ENCODE measurements at regions not wholly inside any gene's neighbourhood (a gene's known extent, or its start where the extent isn't known, plus 50 kb on each side); places are given as distances from the start of the nearest gene placed in this dataset.

DNA sequence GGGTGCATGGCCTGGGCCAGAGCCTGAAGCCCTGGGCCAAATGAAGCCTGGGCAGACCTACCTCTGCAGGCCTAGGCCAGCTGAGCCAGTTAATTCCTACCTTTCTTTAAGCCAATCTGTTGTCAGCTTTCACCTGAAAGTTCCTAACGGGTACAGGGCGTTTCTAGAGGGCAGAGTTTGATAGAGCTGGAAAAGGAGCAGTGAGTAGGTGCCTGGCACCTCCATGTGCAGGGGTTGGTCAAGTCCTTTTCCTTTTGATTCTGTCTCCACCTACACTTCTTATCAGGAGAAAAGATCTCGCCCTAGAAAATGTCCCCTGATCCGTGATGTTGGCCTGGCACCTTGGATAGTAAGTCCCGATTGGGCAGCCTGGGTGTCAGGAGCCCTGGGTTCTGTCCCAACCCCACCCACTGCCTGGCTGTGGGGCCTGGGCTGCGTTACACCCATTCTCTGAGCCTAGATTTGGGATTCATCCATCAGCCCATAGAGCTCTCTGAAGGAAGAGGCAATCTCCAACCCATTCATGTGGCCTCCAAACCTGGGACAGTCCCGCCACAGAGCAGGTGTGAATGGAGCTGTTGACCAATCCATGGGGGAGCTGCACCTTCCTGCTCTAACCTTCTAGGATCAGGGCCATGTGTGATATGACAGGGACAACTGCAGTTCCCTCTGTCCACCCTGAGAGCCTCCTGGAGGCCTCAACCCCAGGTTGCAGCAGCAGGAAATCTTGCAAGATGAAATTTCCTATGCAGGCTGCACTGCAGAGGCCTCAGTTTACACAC lies 304.3 kb downstream of the MATN1 start:
- no peaks in the 10 kb centered on the region for H3K9me3 Mint-ChIP-seq
- H3K36me3 Mint-ChIP-seq (ENCODE audit: insufficient read depth): no peaks in the 10 kb centered on the region
- DNase-seq: no peak
- no peaks in the 10 kb centered on the region for H3K4me1 Mint-ChIP-seq (ENCODE audit: low read depth in 2 of 2)
- H3K27ac Mint-ChIP-seq: no peak overlapping the region
- H3K27me3 Mint-ChIP-seq: peaks cover 47 to 80% of the 10 kb centered on the region in 2 donors
- ATAC-seq (replicated peaks): no peak
- no peak overlapping the region for H3K4me3 Mint-ChIP-seq

DNA sequence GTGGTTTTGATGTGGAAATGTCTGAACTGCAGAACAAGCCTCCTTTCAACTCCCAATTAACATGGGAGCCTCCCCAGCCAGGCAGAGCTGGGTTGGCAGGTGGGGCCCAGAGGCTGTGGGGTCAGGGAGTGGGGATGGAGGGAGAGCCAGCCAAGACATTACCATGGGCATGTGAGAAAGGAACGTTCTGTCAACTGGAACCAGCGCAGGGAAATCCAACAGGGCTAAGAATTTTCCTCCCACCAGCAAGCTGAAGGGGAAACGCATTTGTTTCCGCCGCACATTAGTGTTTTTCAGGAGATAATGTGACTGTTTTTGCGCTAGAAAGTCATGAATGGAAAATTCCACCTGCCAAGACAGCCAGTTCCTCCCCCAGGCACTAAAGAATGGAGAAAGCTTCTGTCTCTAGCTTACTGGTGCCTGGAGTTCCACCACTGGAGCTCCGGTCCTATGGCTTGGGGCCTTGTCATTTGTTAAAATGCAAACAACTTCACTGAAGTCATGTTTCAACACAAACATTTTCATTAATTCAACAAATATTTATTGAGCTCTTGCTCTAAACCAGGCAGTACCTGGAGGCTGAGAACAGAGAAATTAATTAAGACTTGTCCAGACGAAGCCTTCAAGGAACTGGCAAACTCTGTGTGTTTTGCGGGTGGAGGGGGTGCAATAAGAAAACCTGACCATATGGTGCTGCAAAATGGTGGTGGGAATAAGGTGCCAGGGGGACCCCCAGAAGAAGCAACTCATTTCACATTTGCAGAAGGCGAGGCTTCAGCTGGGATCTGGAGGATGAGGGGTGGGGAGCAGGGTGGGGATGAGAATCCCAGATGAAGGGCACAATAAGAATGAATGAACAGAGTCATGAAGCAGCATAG lies 305.1 kb downstream of the MATN1 start:
- Mint-ChIP-seq H3K27ac (no peak overlapping the region), H3K9me3 (no peaks in the 10 kb centered on the region), H3K4me3 (no peak overlapping the region), H3K36me3 (ENCODE audit: insufficient read depth) (no peaks in the 10 kb centered on the region), H3K27me3 (peaks cover 46 to 80% of the 10 kb centered on the region in 2 donors), H3K4me1 (ENCODE audit: low read depth in 2 of 2) (no peaks in the 10 kb centered on the region)
- DNase-seq (no peak), ATAC-seq (replicated peaks) (no peak)

DNA sequence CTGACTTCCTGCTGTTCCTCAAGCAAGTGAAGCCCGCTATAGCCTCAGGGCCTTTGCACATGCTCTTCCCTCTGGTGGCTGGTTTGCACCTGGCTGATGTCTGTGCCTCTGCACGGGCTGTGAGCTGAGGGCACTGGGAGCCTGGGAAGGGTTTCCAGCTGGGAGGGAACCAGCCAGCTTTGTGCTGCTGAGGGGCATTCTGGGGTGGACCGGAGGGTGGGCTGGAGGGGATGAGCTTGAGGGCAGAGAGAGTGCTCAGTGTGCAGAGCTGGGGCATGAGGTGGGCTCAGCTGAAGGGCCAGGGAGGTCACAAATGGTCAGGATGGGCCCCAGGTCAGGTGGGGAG lies 305.7 kb downstream of the MATN1 start:
- Mint-ChIP-seq H3K4me3 (no peak overlapping the region), H3K9me3 (no peaks in the 10 kb centered on the region), H3K27me3 (peaks cover 48 to 74% of the 10 kb centered on the region in 2 donors), H3K4me1 (ENCODE audit: low read depth in 2 of 2) (no peaks in the 10 kb centered on the region), H3K36me3 (ENCODE audit: insufficient read depth) (no peaks in the 10 kb centered on the region), H3K27ac (no peak overlapping the region)
- ATAC-seq (replicated peaks) (no peak), DNase-seq (no peak)

DNA sequence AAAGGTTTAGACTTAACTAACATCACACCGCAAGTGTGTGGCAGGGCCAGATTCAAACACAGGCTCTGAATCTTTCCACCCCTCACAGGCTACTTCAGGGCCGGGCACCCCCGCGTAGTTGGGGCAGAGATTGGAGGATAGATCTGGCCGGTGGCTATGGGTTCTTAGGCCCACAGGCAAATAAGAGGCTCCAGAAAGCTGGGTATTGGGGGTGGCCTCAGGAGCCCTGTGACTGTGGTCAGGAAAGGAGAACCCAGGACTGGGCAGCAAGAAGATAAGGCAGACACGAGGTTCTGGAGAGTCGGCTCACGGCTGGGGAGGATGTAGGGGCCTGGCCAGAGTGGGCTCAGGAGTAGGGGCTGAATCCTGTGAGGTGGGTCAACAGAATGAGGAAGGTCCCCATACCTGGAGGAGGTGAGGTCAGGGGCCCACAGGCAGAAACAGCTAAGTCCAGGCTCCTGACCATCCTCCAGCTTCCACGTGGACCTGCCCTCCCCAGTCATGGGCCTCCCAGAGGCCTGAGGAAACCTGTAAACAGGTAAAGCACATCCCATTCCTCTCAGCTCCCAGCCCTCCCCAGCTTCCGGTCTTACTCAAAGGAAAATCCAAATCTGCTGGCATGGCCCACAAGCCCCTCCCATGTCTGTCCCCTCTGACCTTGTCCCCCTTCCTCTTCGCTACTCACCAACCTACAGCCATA lies 306.2 kb downstream of the MATN1 start:
- Mint-ChIP-seq H3K4me1 (ENCODE audit: low read depth in 2 of 2) (no peaks in the 10 kb centered on the region), H3K4me3 (no peak overlapping the region), H3K9me3 (no peaks in the 10 kb centered on the region), H3K27ac (no peak overlapping the region), H3K27me3 (peaks cover 48 to 76% of the 10 kb centered on the region in 2 donors), H3K36me3 (ENCODE audit: insufficient read depth) (no peaks in the 10 kb centered on the region)
- ATAC-seq (replicated peaks) (no peak), DNase-seq (no peak)

DNA sequence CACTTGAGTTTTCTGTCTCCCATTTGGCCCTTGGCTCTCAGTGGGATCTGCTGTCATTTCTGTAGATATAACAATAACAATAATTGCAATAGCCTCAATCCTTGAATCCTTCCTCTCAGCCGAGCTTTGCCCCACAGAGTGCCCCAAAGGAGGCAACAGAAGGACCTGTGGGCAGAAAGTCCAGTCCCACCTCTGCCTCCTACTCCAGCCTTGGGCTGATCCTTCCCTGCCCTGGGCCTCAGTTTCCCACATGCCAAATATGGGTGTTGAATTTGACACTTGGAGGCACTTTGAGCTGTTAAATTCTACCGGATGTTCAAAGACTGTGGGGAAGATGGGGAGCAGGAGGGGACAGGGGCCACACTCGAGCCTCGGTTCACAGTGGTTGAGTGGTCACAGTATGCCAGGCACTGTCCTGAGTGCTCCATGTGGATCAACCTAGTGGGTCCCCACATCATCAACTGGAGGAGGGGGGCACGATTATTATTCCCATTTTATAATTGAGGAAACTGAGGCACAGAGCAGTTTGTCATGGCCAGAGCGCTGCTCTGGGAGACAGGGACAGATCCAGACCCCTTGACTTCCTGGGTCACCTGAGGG lies 307.1 kb downstream of the MATN1 start:
- no peak overlapping the region for H3K4me3 Mint-ChIP-seq
- no peaks in the 10 kb centered on the region for H3K4me1 Mint-ChIP-seq (ENCODE audit: low read depth in 2 of 2)
- ATAC-seq (replicated peaks) (no peak), DNase-seq (no peak)
- no peaks in the 10 kb centered on the region for H3K36me3 Mint-ChIP-seq (ENCODE audit: insufficient read depth)
- no peaks in the 10 kb centered on the region for H3K9me3 Mint-ChIP-seq
- H3K27me3 Mint-ChIP-seq: peaks cover 52 to 81% of the 10 kb centered on the region in 2 donors
- H3K27ac Mint-ChIP-seq: no peak overlapping the region

DNA sequence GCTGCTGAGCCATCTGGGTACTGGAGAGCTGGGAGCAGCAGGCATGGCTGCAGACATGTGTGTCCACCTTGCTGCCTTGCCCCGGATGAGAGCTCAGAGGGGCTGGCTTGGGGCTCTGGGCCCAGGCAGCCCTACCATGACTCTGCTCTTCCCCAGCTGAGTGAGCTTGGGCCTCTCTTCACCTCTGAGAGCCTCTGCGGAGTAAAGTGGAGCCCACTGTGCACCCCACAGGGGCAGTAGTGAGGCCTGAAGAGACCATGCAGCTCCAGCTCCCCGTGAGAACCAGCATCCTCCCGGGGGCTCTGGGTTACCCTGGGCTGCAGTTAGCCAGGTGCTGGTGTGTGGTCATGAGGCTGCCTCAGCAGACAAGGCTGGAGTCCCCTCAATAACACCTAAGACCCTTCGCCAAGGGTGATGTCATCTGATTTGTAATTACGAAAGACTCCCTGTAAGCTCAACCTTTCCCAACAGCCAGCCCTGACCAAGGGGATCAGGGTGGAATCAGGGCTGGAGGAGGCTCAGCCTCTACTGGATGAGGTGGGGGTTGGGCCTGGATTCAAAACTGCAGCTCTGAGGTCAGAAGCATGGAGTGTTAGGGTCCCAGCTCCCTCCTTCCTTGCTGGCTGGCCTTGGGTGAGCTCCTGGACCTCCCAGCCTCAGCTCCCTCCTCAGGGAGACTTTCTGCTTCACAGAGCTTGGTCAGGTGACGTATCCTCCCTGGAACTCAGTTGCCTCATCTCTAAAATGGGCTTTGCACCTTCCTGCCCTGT lies 308.0 kb downstream of the MATN1 start:
- Mint-ChIP-seq H3K27ac (no peak overlapping the region), H3K27me3 (peaks cover 47 to 81% of the 10 kb centered on the region in 2 donors), H3K4me3 (no peak overlapping the region), H3K4me1 (ENCODE audit: low read depth in 2 of 2) (no peaks in the 10 kb centered on the region), H3K36me3 (ENCODE audit: insufficient read depth) (no peaks in the 10 kb centered on the region), H3K9me3 (no peaks in the 10 kb centered on the region)
- DNase-seq (no peak), ATAC-seq (replicated peaks) (no peak)

DNA sequence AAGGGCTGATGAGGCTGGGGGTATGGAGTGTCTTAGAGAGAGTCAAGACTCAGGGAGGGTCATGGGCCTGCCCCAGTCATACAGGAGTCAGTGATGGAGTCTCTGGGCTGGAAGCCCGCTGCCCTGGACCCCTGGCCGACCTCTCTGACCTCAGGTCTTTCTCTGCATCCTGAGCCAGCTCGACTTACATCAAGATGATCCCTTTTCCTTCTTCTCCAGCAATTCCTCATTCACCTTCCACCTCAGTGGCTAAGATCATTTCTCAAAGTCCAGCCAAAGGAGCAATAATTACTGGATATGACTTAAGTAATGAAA lies 308.6 kb downstream of the MATN1 start:
- H3K4me1 Mint-ChIP-seq (ENCODE audit: low read depth in 2 of 2): no peaks in the 10 kb centered on the region
- peaks cover 43 to 78% of the 10 kb centered on the region in 2 donors for H3K27me3 Mint-ChIP-seq
- DNase-seq: no peak
- H3K36me3 Mint-ChIP-seq (ENCODE audit: insufficient read depth): no peaks in the 10 kb centered on the region
- no peaks in the 10 kb centered on the region for H3K9me3 Mint-ChIP-seq
- no peak overlapping the region for H3K27ac Mint-ChIP-seq
- no peak overlapping the region for H3K4me3 Mint-ChIP-seq
- no peak for ATAC-seq (replicated peaks)

DNA sequence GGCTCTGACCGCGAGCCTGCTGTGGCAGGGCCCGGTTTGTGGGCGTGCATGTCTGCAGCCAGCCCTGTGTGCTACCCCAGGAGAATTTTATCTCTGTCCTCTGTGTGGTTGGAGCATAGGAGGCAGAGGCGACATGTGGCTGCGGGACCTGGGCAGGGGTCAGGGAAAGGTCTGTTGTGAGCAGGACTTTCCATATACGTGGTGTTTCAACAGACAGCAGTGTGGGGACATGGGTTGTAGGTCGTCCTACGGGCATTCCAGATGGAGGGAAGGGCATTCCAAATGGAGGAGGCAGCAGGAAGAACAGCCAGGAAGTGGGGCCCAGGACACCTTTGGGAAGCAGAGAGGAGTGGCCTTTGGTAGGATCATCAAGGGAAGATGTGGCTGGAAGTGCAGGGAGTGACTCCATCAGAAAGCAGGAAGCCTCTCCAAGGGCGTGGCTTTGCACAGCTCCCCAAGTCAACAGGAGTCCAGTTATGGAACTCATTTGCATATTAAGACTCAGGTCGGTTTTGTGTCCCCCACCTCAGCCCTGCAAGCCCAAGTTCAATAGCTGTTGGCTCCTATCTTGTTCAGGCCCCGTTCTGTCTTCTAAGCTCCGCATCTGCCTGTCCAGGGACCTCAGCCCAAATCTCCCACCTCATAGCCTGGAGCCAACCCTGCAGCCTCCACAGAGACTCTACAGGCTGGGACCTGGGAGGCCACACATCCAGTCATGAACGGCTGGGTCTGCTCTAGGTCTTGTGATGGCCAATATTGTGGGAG lies 309.1 kb downstream of the MATN1 start:
- H3K27me3 Mint-ChIP-seq: peaks cover 45 to 78% of the 10 kb centered on the region in 2 donors
- H3K36me3 Mint-ChIP-seq (ENCODE audit: insufficient read depth): no peaks in the 10 kb centered on the region
- no peaks in the 10 kb centered on the region for H3K4me1 Mint-ChIP-seq (ENCODE audit: low read depth in 2 of 2)
- ATAC-seq (replicated peaks) (no peak), DNase-seq (no peak)
- no peak overlapping the region for H3K4me3 Mint-ChIP-seq
- H3K27ac Mint-ChIP-seq: no peak overlapping the region
- H3K9me3 Mint-ChIP-seq: no peaks in the 10 kb centered on the region

DNA sequence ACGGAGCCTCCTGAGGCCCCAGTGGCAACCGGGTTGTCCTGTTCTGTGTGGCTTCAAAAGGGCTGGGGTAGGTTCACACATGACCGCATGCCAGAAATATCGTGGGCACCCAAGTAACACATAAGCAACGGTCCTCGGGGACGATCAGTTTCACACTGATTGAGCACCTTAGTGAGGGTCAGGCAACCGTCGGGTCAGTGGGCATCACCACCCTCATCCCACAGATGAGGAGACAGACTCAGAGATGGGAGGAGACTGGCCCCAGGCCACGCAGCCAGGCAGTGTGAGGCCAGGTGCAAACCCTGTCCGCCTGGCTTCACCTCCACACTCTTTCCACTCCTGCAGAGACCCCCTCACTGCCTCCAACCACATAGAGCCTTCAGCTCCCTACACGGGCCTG lies 309.8 kb downstream of the MATN1 start:
- H3K27me3 Mint-ChIP-seq: peaks cover 51 to 79% of the 10 kb centered on the region in 2 donors
- no peak for DNase-seq
- H3K36me3 Mint-ChIP-seq (ENCODE audit: insufficient read depth): no peaks in the 10 kb centered on the region
- H3K4me1 Mint-ChIP-seq (ENCODE audit: low read depth in 2 of 2): no peaks in the 10 kb centered on the region
- H3K9me3 Mint-ChIP-seq: no peaks in the 10 kb centered on the region
- H3K4me3 Mint-ChIP-seq: no peak overlapping the region
- no peak overlapping the region for H3K27ac Mint-ChIP-seq
- no peak for ATAC-seq (replicated peaks)

DNA sequence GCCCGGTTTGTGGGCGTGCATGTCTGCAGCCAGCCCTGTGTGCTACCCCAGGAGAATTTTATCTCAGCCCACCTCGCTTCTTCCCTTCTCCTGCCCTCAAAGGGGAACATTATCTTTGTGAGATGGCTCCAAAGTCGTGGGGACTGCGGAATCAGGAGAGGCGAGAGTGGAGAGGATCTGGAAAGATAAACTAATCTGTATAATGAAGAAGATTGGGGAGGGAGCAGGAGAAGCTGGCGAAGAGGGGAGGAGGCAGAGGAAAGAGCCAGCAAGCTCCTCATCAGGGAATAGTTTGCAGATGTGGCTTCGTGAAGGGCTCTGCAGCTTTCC lies 310.3 kb downstream of the MATN1 start:
- Mint-ChIP-seq H3K36me3 (ENCODE audit: insufficient read depth) (no peaks in the 10 kb centered on the region), H3K4me1 (ENCODE audit: low read depth in 2 of 2) (no peaks in the 10 kb centered on the region), H3K9me3 (no peaks in the 10 kb centered on the region), H3K27ac (no peak overlapping the region), H3K4me3 (no peak overlapping the region), H3K27me3 (peaks cover 51 to 84% of the 10 kb centered on the region in 2 donors)
- ATAC-seq (replicated peaks) (no peak), DNase-seq (no peak)

DNA sequence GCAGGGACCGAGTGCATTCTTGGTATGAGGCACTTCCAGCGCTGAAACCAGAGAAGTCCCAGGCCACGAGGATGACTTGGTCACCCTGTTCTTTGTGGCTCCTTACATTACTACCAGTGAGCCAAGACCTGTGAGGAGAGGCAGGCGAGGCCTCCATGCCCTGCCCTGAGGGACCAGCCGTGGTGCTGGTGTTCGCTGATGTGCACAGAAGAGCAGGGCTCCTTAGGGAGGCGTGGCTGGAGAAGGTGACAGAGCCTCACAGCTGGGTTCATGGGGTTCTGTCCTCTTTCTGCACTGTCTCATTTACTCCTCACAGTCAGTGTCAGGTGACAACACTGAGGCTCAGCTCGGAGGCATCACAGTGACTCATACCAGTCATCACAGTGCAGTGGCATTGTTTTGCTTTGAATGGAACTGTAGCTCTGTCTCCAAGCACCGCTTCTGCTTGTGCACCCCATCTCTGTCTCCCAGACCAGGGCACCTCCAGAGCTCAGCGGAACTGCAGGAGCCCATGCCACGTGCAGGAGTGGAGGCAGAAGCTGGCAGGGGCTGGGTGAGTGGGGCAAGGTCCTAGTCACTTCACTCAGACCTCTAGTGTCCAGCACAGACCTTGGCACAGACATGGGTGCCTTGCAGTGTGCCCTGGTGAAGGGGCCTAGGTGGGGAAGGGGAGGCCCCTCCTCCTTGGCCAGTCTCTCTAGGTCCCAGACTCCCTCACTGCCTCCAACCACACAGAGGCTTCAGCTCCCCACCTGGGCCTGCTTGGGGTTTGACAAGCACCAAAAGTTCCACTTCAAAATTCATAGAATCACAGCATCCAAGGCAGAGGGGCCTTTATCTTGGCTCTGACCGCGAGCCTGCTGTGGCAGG lies 310.9 kb downstream of the MATN1 start:
- DNase-seq (no peak), ATAC-seq (replicated peaks) (no peak)
- Mint-ChIP-seq H3K9me3 (no peaks in the 10 kb centered on the region), H3K4me3 (no peak overlapping the region), H3K4me1 (ENCODE audit: low read depth in 2 of 2) (no peaks in the 10 kb centered on the region), H3K27ac (no peak overlapping the region), H3K27me3 (peaks cover 51 to 85% of the 10 kb centered on the region in 2 donors), H3K36me3 (ENCODE audit: insufficient read depth) (no peaks in the 10 kb centered on the region)

DNA sequence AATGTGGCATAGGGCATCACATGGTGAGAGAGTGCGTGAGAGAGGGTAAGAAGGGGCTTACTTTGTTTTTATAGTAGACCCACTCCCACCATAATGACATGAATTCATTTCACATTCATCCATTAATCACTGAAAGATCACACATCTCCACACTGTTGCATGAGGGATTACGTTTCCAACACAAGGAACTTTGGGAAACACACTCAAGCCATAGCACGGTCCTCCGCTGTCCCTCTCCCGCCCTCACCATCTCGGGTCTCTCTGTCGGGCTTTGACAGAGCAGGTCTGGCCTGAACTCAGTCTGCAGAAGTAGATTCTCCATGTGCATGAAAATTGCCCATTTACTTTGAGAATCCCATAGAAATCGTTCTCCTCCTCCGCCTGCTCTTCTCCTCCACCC lies 312.2 kb downstream of the MATN1 start:
- no peaks in the 10 kb centered on the region for H3K4me1 Mint-ChIP-seq (ENCODE audit: low read depth in 2 of 2)
- H3K9me3 Mint-ChIP-seq: no peaks in the 10 kb centered on the region
- H3K27ac Mint-ChIP-seq: no peak overlapping the region
- H3K27me3 Mint-ChIP-seq: peaks cover 51 to 85% of the 10 kb centered on the region in 2 donors
- ATAC-seq (replicated peaks): no peak
- H3K36me3 Mint-ChIP-seq (ENCODE audit: insufficient read depth): no peaks in the 10 kb centered on the region
- no peak for DNase-seq
- no peak overlapping the region for H3K4me3 Mint-ChIP-seq
